ENCODE measurements at regions not wholly inside any gene's neighbourhood (a gene's known extent, or its start where the extent isn't known, plus 50 kb on each side); places are given as distances from the start of the nearest gene placed in this dataset.

DNA sequence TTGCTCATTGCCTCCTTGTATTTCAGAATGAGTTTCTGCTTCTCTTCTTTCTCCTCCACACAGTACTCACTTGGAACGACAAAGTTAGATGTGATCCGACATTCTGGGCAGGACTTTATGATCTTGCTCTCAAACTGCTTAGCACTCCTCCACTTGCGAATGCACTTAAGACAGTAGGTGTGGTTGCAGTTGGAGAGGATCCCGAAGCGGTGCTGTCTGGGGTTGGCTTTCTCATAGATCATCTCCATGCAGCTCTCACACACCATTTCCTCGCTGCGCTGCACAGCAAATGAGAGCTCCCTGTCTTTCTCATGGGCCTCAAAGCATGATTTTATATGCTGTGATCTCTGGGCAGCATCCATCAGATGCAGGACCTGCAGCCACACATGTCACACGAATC, 245.7 kb downstream of the C12orf50 start:
- Histone ChIP-seq H3K27me3 (ENCODE audit: control insufficient read depth, low read length) (no peaks in the 10 kb centered on the region), H4K20me1 (ENCODE audit: control insufficient read depth, insufficient read depth, low read depth, low read length) (no peaks in the 10 kb centered on the region), H3K27ac (ENCODE audit: low read depth, low read length) (no peak overlapping the region), H3K4me2 (ENCODE audit: low read length) (no peak overlapping the region), H3K4me1 (ENCODE audit: control insufficient read depth, low read length) (no peaks in the 10 kb centered on the region), H3K9me3 (ENCODE audit: control insufficient read depth, insufficient read depth, low read length) (no peaks in the 10 kb centered on the region), H3K4me3 (ENCODE audit: low read length) (no peak overlapping the region), H3K36me3 (ENCODE audit: control insufficient read depth, low read length) (no peaks in the 10 kb centered on the region), H3K79me2 (ENCODE audit: control insufficient read depth, low read length) (no peaks in the 10 kb centered on the region), H3F3A (ENCODE audit: control insufficient read depth, insufficient read depth) (no peaks in the 10 kb centered on the region), H3K9me2 (replicated peaks; ENCODE audit: control insufficient read depth, low read length) (no peaks in the 10 kb centered on the region)
- TF ChIP-seq EZH2phosphoT487 (IDR thresholded peaks at IDR 0.05; ENCODE audit: borderline replicate concordance, low read length) = no peak
- TF ChIP-seq, protein P1, sequence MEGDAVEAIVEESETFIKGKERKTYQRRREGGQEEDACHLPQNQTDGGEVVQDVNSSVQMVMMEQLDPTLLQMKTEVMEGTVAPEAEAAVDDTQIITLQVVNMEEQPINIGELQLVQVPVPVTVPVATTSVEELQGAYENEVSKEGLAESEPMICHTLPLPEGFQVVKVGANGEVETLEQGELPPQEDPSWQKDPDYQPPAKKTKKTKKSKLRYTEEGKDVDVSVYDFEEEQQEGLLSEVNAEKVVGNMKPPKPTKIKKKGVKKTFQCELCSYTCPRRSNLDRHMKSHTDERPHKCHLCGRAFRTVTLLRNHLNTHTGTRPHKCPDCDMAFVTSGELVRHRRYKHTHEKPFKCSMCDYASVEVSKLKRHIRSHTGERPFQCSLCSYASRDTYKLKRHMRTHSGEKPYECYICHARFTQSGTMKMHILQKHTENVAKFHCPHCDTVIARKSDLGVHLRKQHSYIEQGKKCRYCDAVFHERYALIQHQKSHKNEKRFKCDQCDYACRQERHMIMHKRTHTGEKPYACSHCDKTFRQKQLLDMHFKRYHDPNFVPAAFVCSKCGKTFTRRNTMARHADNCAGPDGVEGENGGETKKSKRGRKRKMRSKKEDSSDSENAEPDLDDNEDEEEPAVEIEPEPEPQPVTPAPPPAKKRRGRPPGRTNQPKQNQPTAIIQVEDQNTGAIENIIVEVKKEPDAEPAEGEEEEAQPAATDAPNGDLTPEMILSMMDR (IDR thresholded peaks at IDR 0.05; ENCODE audit: low read depth, low read length, poor library complexity, severe bottlenecking) = no peak

DNA sequence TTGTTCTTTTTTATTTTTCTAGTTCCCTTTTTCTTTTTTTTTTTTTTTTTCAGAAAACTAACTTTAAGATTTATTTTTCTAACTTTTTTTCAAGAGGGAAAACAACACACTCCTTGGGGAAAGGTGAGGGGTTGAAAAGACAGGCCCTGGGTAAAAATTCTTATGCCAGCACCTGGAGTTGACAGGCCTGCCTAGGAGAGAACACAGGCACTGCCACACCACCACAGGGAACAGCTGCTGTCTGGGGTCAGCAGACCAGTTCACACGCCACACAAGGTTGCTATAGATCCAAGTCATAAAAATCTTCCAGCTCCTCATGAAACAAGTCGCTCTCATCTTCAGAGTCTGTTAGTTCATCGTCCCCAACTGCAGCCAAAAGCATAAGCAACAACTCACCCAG, 246.4 kb downstream of the C12orf50 start:
- Histone ChIP-seq H3F3A (ENCODE audit: control insufficient read depth, insufficient read depth) (no peaks in the 10 kb centered on the region), H3K4me1 (ENCODE audit: control insufficient read depth, low read length) (no peaks in the 10 kb centered on the region), H4K20me1 (ENCODE audit: control insufficient read depth, insufficient read depth, low read depth, low read length) (no peaks in the 10 kb centered on the region), H3K9me3 (ENCODE audit: control insufficient read depth, insufficient read depth, low read length) (no peaks in the 10 kb centered on the region), H3K4me3 (ENCODE audit: low read length) (no peak overlapping the region), H3K9me2 (replicated peaks; ENCODE audit: control insufficient read depth, low read length) (no peaks in the 10 kb centered on the region), H3K27ac (ENCODE audit: low read depth, low read length) (no peak overlapping the region), H3K79me2 (ENCODE audit: control insufficient read depth, low read length) (no peaks in the 10 kb centered on the region), H3K4me2 (ENCODE audit: low read length) (no peak overlapping the region), H3K36me3 (ENCODE audit: control insufficient read depth, low read length) (no peaks in the 10 kb centered on the region), H3K27me3 (ENCODE audit: control insufficient read depth, low read length) (no peaks in the 10 kb centered on the region)
- TF ChIP-seq, protein P1 (IDR thresholded peaks at IDR 0.05; ENCODE audit: low read depth, low read length, poor library complexity, severe bottlenecking) = no peak
- no peak for TF ChIP-seq EZH2phosphoT487 (IDR thresholded peaks at IDR 0.05; ENCODE audit: borderline replicate concordance, low read length)

DNA sequence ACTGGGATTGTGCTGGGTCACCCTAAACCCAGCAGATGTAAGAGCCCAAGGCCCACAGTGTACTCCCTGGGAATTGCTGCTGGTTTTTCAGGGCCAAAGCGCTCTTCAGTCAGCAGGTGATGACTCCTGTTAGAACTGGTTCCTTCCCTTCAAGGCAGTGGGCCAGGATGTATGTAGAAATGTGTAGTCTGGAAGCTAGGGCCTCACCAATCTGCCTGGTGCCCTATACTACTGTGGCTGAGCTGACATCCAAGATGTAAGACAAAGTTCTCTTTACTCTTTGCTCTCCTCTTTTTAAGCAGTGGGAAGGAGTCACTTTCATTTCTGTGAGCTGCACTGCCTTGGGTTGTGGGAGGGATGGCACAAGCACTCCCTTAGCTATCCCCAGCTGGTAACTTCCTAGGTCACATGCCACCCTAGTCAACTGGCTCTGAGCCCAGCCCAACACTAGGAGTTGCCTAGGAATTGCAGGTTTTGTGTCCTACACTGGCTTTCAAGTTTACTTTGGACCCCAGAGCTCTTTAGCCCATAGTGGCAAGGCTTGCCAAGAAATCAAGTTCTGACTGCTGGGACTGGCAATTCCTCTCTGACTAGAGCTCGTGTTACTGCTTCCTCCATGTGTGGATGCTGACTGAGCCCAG, 249.2 kb downstream of the C12orf50 start:
- Histone ChIP-seq H3K9me3 (ENCODE audit: control insufficient read depth, insufficient read depth, low read length) (no peaks in the 10 kb centered on the region), H3F3A (ENCODE audit: control insufficient read depth, insufficient read depth) (no peaks in the 10 kb centered on the region), H3K27me3 (ENCODE audit: control insufficient read depth, low read length) (no peaks in the 10 kb centered on the region), H3K36me3 (ENCODE audit: control insufficient read depth, low read length) (no peaks in the 10 kb centered on the region), H3K9me2 (replicated peaks; ENCODE audit: control insufficient read depth, low read length) (no peaks in the 10 kb centered on the region), H3K4me1 (ENCODE audit: control insufficient read depth, low read length) (no peaks in the 10 kb centered on the region), H4K20me1 (ENCODE audit: control insufficient read depth, insufficient read depth, low read depth, low read length) (no peaks in the 10 kb centered on the region), H3K79me2 (ENCODE audit: control insufficient read depth, low read length) (no peaks in the 10 kb centered on the region), H3K4me3 (ENCODE audit: low read length) (no peak overlapping the region), H3K27ac (ENCODE audit: low read depth, low read length) (no peak overlapping the region), H3K4me2 (ENCODE audit: low read length) (no peak overlapping the region)
- TF ChIP-seq, protein P1 (IDR thresholded peaks at IDR 0.05; ENCODE audit: low read depth, low read length, poor library complexity, severe bottlenecking) = no peak
- TF ChIP-seq EZH2phosphoT487 (IDR thresholded peaks at IDR 0.05; ENCODE audit: borderline replicate concordance, low read length) = no peak

All from DOHH2 (cell line).